ENCODE measurements at regions not wholly inside any gene's neighbourhood (a gene's known extent, or its start where the extent isn't known, plus 50 kb on each side); places are given as distances from the start of the nearest gene placed in this dataset.

GRCh38 chr11:29040489-29040888 lies 932.3 kb downstream of the METTL15 start:
- no peak for TF ChIP-seq POU6F1 (CRISPR knock-in tag; IDR thresholded peaks at IDR 0.05; ENCODE audit: borderline replicate concordance, low read depth)
- no peak for TF ChIP-seq TOX (CRISPR knock-in tag; IDR thresholded peaks at IDR 0.05; ENCODE audit: borderline replicate concordance)
- TF ChIP-seq SNAI2 (CRISPR knock-in tag; IDR thresholded peaks at IDR 0.05): no peak
- no peak for TF ChIP-seq PPARA (CRISPR knock-in tag; IDR thresholded peaks at IDR 0.05; ENCODE audit: borderline replicate concordance)
- TF ChIP-seq ISL1 (CRISPR knock-in tag; IDR thresholded peaks at IDR 0.05): no peak
- TF ChIP-seq RARB (CRISPR knock-in tag; IDR thresholded peaks at IDR 0.05): no peak
